GM12873 (cell line): ENCODE measurements at regions not wholly inside any gene's neighbourhood (a gene's known extent, or its start where the extent isn't known, plus 50 kb on each side); places are given as distances from the start of the nearest gene placed in this dataset.

Experiments
- CTCF ChIP-seq: IDR thresholded peaks from 2 replicates; pipeline ENCODE4 v1.5.1; 2012; ENCODE audit warnings: low read depth, mild to moderate bottlenecking, moderate library complexity, low read length, control low read depth; ENCODE audit not compliant: insufficient read depth; ENCODE audit errors: missing control alignments

DNA sequence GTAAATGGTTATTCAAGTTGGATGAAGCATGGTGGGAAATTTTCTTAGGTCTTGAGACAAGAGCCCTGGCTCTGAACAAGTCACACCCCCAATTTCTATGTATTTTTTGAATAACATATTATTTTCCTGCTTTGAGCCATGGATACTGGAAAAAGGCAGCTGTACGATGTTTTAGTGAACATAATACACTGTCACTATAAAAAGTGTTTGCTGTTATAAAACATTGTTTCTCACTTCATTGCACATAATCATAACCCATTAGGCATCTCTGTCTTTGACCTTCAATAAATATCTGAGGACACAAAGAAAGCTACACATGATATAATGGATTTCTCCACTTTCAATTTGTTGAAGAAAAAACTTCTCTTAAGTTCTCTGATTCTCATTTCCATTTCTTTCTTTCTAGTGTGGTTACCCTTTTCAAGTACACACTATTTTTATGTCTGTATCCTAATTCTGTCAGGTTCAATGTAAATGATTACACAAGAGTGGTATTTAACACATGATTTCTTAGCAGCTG is 283.9 kb upstream of the SP8 start:
- no peak for TF ChIP-seq CTCF

DNA sequence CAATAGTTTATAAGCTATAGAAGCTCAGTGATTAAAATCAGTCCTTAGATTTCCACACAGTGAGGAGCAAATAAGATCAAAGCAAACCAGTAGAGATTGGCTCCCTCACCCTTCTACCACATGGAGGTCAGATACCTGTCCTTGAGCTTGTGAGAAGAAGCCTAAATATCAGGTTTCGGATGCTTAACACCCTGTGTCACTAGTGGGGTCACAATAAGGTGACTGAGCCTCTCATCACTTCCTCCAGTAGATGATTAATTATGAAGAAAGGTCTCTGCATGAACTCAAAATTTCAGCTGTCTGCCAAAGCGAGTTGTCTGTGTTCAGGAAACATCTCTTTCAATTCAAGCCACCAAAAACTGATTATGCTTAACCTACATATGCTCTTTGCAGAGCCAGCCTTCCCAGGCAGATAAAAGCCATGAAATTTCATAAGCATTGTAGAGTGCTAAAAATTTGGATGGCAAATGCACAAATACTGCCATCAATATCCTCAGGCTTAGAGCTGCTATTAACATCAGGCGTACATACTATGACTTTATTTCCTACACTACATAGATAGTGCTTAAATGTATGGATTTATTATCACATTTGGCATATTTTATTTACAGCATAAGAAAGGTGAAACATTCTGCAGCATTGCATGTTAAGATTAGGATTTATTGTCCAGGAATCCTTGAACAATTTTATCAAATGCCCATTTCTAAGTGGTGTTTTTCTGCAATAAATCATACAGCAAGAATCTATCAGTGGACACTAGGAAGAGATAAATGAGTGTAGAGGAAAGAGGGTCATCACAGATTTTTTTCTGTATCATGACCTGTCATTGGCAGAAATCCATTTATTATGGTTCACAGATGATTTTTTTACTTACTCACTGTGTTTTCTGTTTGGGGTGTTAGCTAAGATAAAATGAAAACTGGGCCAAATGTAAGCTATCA is 285.1 kb upstream of the SP8 start:
- no peak for TF ChIP-seq CTCF

GRCh38 chr7:21076054-21076453 is 289.4 kb upstream of the SP8 start:
- TF ChIP-seq CTCF, result no peak

- no peak for TF ChIP-seq CTCF
These were observed 289.9 kb upstream of the SP8 start for GRCh38 chr7:21076574-21076973.

- no peak for TF ChIP-seq CTCF
These were observed 290.9 kb upstream of the SP8 start for GRCh38 chr7:21077602-21078001.

DNA sequence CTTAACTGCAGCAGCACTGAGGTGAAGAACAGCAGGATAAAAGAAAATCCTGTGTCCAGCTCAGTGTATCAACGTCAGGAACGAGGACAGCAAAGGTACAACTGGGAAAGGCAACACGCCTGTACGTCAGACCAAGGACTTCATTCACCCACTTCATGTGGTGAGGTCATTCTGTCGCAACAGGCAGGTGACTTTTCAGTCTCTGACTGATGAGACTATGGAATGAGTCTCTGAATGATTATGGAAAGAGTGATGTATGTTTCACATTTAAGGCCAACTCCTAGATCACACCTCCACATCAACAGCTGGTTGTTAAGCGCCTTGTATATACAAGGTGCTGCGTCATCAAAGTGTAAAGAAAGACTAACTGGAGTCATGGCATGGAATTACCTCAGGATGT is 297.6 kb upstream of the SP8 start:
- TF ChIP-seq CTCF, result no peak

- no peak for TF ChIP-seq CTCF
These were observed 300.0 kb upstream of the SP8 start for GRCh38 chr7:21086688-21087087.
